Endothelial cell of umbilical vein (primary cell): ENCODE measurements at regions not wholly inside any gene's neighbourhood (a gene's known extent, or its start where the extent isn't known, plus 50 kb on each side); places are given as distances from the start of the nearest gene placed in this dataset.

Experiments
- EZH2 ChIP-seq: IDR thresholded peaks from 2 replicates; pipeline ENCODE4 v1.6.1; 2012; ENCODE audit warnings: borderline replicate concordance, low read depth, mild to moderate bottlenecking, moderate library complexity, low read length, inconsistent platforms; ENCODE audit not compliant: severe bottlenecking
- POLR2A ChIP-seq: IDR thresholded peaks from 2 replicates; pipeline ENCODE4 v1.6.1; 2012; ENCODE audit warnings: low read depth, mild to moderate bottlenecking, control low read depth, low read length
- POLR2AphosphoS5 ChIP-seq: IDR thresholded peaks from 2 replicates; pipeline ENCODE4 v1.6.1; 2012; ENCODE audit warnings: low read depth, mild to moderate bottlenecking, control low read depth, low read length, moderate library complexity; ENCODE audit not compliant: insufficient read depth
- TF ChIP-seq, protein P1 (sequence below), 2 donors: IDR thresholded peaks; 1 replicate in 1 of 2; 2 replicates in 1 of 2; pipeline ENCODE4 v1.5.1; 2011; ENCODE audit warnings: low read length in 2 of 2, mild to moderate bottlenecking in 2 of 2, moderate library complexity in 2 of 2, control low read depth in 1 of 2, inconsistent platforms in 1 of 2, low read depth in 1 of 2; ENCODE audit not compliant: insufficient read depth in 1 of 2; ENCODE audit errors: extremely low read depth in 1 of 2
- TF ChIP-seq, protein P2 (sequence below): IDR thresholded peaks from 2 replicates; pipeline ENCODE4 v1.6.1; 2011; ENCODE audit not compliant: insufficient read depth, insufficient read length

DNA sequence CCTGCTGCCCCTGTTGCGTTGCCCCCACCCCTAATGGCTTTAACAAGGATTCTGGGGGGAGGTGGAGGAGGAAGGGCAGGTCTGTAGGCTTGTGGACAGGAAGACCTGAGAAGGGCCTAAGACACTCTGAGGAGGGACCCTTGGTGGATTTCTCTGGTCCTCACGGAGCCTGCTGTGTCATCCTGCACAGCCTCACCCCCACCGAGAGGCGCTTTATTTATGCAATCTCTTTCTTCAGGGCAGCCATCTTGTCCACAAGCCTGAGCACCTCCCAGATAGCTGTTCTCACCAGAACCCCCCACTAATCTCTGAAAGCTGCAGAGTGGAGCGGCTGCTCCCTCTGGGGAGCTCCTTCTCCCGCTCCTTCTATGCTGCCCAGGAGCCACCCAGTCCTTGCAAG is 59.3 kb upstream of the MLN start:
- TF ChIP-seq EZH2 (no peak), POLR2AphosphoS5 (no peak), POLR2A (no peak)
- TF ChIP-seq, protein P1, sequence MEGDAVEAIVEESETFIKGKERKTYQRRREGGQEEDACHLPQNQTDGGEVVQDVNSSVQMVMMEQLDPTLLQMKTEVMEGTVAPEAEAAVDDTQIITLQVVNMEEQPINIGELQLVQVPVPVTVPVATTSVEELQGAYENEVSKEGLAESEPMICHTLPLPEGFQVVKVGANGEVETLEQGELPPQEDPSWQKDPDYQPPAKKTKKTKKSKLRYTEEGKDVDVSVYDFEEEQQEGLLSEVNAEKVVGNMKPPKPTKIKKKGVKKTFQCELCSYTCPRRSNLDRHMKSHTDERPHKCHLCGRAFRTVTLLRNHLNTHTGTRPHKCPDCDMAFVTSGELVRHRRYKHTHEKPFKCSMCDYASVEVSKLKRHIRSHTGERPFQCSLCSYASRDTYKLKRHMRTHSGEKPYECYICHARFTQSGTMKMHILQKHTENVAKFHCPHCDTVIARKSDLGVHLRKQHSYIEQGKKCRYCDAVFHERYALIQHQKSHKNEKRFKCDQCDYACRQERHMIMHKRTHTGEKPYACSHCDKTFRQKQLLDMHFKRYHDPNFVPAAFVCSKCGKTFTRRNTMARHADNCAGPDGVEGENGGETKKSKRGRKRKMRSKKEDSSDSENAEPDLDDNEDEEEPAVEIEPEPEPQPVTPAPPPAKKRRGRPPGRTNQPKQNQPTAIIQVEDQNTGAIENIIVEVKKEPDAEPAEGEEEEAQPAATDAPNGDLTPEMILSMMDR (IDR thresholded peaks at IDR 0.05; ENCODE audit: extremely low read depth in 1 of 2, insufficient read depth in 1 of 2, low read depth in 1 of 2, low read length in 2 of 2), result no peak
- TF ChIP-seq, protein P2, sequence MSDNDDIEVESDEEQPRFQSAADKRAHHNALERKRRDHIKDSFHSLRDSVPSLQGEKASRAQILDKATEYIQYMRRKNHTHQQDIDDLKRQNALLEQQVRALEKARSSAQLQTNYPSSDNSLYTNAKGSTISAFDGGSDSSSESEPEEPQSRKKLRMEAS, result no peak
